Activated CD4-positive, alpha-beta T cell treated with anti-CD3 and anti-CD28 coated beads for 4 hours (primary cell): ENCODE measurements at regions not wholly inside any gene's neighbourhood (a gene's known extent, or its start where the extent isn't known, plus 50 kb on each side); places are given as distances from the start of the nearest gene placed in this dataset.
"Not testable (repeated sequence)": the region's sequence is repeated elsewhere in the genome, so short reads cannot be mapped to it uniquely, and the experiment has no call there.

Source experiments
- DNase-seq, 2 donors: peaks; one replicate each; pipeline ENCODE4 v3.0.0-alpha.2; 2020

- DNase-seq: no peak
These were observed 117.6 kb downstream of the TTC6 start for GRCh38 chr14:37712976-37713431.

- DNase-seq: no peak
These were observed 124.7 kb downstream of the TTC6 start for GRCh38 chr14:37720131-37720530.

- no peak for DNase-seq
These were observed 126.7 kb downstream of the TTC6 start for GRCh38 chr14:37721976-37722659.

GRCh38 chr14:37723515-37723914 lies 128.1 kb downstream of the TTC6 start:
- DNase-seq: no peak

GRCh38 chr14:37726708-37727107 lies 131.3 kb downstream of the TTC6 start:
- no peak for DNase-seq

GRCh38 chr14:37729218-37729617 lies 133.8 kb downstream of the TTC6 start:
- DNase-seq: no peak

- DNase-seq: no peak
These were observed 135.7 kb downstream of the TTC6 start for GRCh38 chr14:37731094-37731493.

- DNase-seq: no peak
These were observed 150.2 kb downstream of the TTC6 start for GRCh38 chr14:37745657-37746056.

- no peak for DNase-seq
These were observed 150.9 kb downstream of the TTC6 start for GRCh38 chr14:37746140-37746832.

GRCh38 chr14:37753459-37753858 lies 158.0 kb downstream of the TTC6 start:
- DNase-seq: no peak

GRCh38 chr14:37760275-37760674 lies 164.8 kb downstream of the TTC6 start:
- DNase-seq: not testable (repeated sequence)

- DNase-seq: no peak
These were observed 167.8 kb downstream of the TTC6 start for GRCh38 chr14:37763266-37763665.

GRCh38 chr14:37772283-37772682 lies 176.9 kb downstream of the TTC6 start:
- DNase-seq: not testable (repeated sequence)

- no peak for DNase-seq
These were observed 181.5 kb downstream of the TTC6 start for GRCh38 chr14:37776791-37777499.

- no peak for DNase-seq
These were observed 182.9 kb downstream of the TTC6 start for GRCh38 chr14:37778135-37778943.

- DNase-seq: no peak
These were observed 184.1 kb downstream of the TTC6 start for GRCh38 chr14:37779480-37779879.

- DNase-seq: not testable (repeated sequence)
These were observed 185.3 kb downstream of the TTC6 start for GRCh38 chr14:37780731-37781130.

- DNase-seq: not testable (repeated sequence)
These were observed 188.9 kb downstream of the TTC6 start for GRCh38 chr14:37784203-37784826.

- not testable (repeated sequence) for DNase-seq
These were observed 189.4 kb downstream of the TTC6 start for GRCh38 chr14:37784827-37785223.

GRCh38 chr14:37785298-37785697 lies 189.9 kb downstream of the TTC6 start:
- DNase-seq: not testable (repeated sequence)

GRCh38 chr14:37786114-37786625 lies 190.7 kb downstream of the TTC6 start:
- DNase-seq: not testable (repeated sequence)

- no peak for DNase-seq
These were observed 192.6 kb downstream of the TTC6 start for GRCh38 chr14:37787879-37788494.
